Skin epidermis (tissue), 12 donors: ENCODE measurements at regions not wholly inside any gene's neighbourhood (a gene's known extent, or its start where the extent isn't known, plus 50 kb on each side); places are given as distances from the start of the nearest gene placed in this dataset.

Experiments
- H3K27ac ChIP-seq, 21 experiments: fragments of 200-600 bp; sonication (generic) in 11 of 21; one replicate each; pipeline ENCODE4 v1.5.0; 2020; ENCODE audit warnings: mild to moderate bottlenecking in 3 of 21, inconsistent platforms in 2 of 21, moderate library complexity in 2 of 21
- H3K4me3 ChIP-seq, 7 experiments: fragments of 200-600 bp; sonication (generic) in 2 of 7; one replicate each; pipeline ENCODE4 v1.5.0; 2020; ENCODE audit warnings: inconsistent platforms in 2 of 7, mild to moderate bottlenecking in 2 of 7, moderate library complexity in 1 of 7

DNA sequence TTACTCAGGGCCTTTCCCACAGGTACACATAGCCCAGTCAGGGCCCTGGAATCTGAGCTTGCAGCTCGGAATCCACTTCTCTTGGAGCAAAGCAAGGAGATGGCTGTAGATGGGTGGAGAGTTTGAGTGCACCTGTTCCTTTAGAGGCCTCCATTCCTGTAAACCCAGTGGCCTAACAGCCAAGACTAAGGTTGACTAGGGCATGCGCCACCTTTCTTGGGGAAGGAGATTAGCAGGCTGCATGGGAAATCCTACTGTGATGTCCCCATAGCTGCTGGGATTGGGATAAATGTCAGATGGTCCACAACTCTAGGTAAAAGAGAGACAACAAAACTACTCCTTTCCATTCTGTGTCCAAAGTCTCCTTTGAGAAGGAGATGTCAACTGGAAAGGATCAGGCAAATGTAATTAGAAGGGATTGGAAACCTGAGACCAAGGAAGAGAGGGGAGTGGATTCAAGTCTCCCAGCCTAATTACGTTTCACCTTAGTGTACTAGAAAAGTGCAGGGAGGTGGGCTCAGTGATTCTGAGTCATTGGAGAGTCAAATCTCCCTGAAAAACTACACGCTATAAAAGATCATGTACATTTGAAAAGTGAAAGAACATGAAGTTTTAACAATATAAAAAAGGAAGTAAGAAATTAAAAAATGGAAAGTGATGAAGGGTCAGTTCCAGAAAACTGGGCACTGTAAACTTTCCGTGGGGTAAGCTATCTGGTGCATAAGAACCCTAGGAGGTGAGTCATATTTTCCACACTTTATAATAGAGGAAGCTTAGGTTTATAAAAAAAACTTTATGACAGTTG is 104.2 kb downstream of the SEC61B start:
- H3K4me3 ChIP-seq = no peak overlapping the region
- no peak overlapping the region for H3K27ac ChIP-seq

DNA sequence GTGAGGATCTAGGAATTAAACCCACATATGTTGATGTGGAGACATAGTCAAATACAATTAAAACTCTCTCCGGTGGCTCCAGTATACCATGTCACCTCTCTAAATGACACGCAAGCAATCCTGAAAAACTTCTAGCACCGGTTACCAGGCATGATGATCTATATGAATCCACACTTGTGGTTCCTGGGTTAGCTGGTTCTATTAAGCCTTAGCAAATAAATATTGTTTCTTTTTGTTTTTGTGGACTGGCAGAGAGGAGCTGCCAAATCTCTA is 104.8 kb downstream of the SEC61B start:
- no peak overlapping the region for H3K4me3 ChIP-seq

GRCh38 chr9:99327667-99328066 is 105.6 kb downstream of the SEC61B start:
- no peak overlapping the region for H3K4me3 ChIP-seq
- H3K27ac ChIP-seq = peak overlapping the region in 2 of 21 experiments; percentile 57 to 64

More for the DNA sequence above, 104.8 kb downstream of the SEC61B start:
- peak overlapping the region in 1 of 21 experiments; percentile 57 for H3K27ac ChIP-seq

DNA sequence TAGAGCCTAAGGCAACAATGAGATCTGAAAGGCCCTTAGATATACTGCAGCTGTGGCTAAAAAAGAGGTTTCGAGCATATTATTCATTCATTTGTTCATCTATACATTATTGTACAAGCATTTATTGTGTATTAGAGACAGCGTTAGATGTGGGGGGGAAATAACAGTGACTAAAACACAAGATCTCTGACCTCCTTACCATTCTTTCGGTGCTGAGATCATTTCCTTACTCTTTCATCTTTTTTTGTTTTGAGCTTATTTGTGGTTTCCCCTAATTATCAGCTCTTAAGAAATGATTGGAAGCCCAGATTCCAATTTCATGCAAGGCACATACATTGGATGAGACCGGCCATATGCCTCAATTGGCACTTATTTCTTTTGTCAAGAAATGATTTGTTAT is 113.2 kb downstream of the SEC61B start:
- no peak overlapping the region for H3K4me3 ChIP-seq
- H3K27ac ChIP-seq = no peak overlapping the region

DNA sequence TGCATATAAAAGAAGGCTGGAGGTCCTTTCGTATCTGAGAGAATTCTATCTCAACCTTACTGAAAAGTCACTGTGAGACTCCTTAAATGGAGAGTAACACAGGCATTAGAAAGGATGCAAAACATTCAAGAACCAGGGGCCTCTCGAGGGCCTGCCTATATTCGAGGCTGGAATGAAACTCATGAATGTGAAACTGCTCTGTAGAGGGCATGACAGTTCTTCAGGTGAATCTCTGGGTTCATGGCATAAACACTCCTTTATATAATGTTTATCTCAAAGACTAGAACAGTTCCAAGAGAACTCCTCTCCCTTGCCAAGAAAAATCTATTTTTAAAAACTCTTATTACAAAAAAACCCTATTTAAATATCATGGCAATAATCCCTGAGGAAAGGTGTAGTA is 113.9 kb downstream of the SEC61B start:
- Histone ChIP-seq H3K27ac (no peak overlapping the region), H3K4me3 (no peak overlapping the region)

DNA sequence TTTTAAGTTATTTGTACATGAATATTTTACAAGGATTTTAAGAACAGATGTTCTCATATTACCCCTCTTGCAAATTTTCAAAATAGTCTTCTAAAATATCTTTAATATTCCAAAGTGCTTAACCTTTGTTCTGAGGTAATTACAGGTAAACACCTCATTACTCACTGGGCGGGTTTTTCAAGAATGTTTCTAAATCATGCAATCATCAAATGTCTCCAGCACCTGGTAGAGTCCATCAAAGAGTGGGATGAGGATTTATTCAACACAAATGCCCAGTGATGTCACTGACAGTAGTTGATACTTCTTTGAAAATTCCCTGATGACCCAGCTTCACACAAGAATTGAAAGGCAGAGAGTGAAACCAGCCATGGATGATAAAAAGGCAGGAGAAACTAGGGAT is 114.4 kb downstream of the SEC61B start:
- Histone ChIP-seq H3K27ac (no peak overlapping the region), H3K4me3 (no peak overlapping the region)

- Histone ChIP-seq H3K27ac (no peak overlapping the region), H3K4me3 (no peak overlapping the region)
Measured at GRCh38 chr9:99340281-99340680, 118.2 kb downstream of the SEC61B start.

- Histone ChIP-seq H3K4me3 (no peak overlapping the region), H3K27ac (no peak overlapping the region)
Measured at GRCh38 chr9:99341686-99342085, 119.6 kb downstream of the SEC61B start.

DNA sequence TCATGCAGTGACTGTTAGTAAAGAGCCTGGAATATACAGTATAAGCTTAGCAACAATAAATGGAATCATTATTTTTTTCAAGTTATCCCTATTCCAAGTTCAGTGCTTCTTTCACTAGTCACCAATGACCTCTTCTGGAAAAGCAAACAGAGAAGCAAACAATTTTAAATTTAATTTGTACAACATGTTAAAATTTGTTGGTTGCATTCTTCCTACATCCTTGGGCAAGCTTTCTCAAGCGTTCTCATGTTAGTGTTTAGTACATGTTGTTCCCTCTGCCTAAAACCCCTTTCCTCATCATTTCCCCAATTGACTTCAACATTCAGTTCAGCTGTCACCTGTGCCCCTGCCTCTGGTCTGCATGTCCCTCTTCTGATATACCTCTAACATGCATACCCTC is 123.4 kb downstream of the SEC61B start:
- H3K27ac ChIP-seq = peak overlapping the region in 7 of 21 experiments; percentile 10 to 74 (median 46)
- no peak overlapping the region for H3K4me3 ChIP-seq

GRCh38 chr9:99345942-99346341 is 123.9 kb downstream of the SEC61B start:
- H3K27ac ChIP-seq = peak overlapping the region in 6 of 21 experiments; percentile 10 to 74 (median 41)
- no peak overlapping the region for H3K4me3 ChIP-seq

DNA sequence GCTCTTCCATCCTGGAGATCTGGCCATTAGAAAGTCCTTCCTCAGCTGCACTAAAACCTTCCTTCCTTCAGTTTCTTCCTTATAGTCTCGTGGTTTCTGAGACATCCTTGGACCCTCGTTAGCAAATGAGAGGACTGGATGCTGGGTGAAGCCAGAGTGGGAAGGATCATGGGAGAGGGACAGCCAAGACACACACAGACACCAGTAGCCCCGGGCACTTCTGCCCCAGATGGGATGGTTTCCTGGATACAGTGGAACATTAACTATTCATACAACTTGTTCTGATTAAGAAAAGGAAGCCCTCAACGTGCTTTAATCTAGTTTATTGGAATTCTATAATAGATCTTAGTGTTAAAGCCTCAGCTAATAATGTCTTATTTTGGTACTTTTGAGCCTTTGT is 125.5 kb downstream of the SEC61B start:
- no peak overlapping the region for H3K27ac ChIP-seq

DNA sequence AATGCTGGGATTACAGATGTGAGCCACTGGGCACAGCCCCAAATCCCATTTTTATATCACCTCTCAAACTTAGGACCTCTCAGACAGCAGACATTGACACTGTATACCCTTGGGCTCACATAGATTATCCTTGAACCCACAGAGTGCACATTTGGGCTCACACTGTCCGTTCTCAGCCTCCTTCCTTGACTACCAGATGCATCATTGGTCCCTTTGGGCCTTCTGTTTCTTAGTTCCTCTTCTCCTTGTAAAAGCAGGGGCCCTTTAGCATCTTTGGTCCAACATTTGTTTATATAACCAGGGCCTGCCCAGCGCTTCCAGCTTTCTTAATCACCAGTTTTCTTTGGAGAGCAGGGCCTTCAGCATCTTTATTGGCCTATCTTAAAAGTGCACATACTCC is 126.2 kb downstream of the SEC61B start:
- no peak overlapping the region for H3K27ac ChIP-seq
- H3K4me3 ChIP-seq = no peak overlapping the region

More for the DNA sequence above, 125.5 kb downstream of the SEC61B start:
- no peak overlapping the region for H3K4me3 ChIP-seq

GRCh38 chr9:99349870-99350269 is 127.8 kb downstream of the SEC61B start:
- peak overlapping the region in 2 of 21 experiments; percentile 14 to 44 for H3K27ac ChIP-seq
- H3K4me3 ChIP-seq = no peak overlapping the region

GRCh38 chr9:99350461-99350860 is 128.4 kb downstream of the SEC61B start:
- H3K27ac ChIP-seq = peak overlapping the region in 1 of 21 experiments; percentile 17
- H3K4me3 ChIP-seq = no peak overlapping the region

DNA sequence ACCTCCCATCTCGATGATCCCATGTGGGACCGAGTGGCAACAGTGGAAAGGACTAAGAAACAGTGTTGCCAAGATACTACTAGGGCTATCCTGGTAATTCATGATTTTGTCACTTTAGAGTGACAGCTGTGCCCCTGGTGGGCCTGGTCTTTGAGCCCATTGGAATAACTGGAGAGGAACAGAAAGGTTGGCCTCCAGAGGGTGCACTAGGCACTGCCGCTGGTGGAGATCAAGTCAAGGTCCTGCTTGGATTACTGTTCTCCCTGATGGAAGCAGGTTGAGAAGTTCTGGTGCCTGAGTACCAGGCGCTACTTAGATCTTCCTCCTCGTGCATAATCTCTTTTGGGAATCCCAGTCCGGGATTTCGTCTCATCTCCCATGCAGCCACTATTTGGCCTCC is 129.6 kb downstream of the SEC61B start:
- no peak overlapping the region for H3K4me3 ChIP-seq
- peak overlapping the region in 1 of 21 experiments; percentile 42 for H3K27ac ChIP-seq

GRCh38 chr9:99352826-99353225 is 130.7 kb downstream of the SEC61B start:
- H3K4me3 ChIP-seq = no peak overlapping the region

DNA sequence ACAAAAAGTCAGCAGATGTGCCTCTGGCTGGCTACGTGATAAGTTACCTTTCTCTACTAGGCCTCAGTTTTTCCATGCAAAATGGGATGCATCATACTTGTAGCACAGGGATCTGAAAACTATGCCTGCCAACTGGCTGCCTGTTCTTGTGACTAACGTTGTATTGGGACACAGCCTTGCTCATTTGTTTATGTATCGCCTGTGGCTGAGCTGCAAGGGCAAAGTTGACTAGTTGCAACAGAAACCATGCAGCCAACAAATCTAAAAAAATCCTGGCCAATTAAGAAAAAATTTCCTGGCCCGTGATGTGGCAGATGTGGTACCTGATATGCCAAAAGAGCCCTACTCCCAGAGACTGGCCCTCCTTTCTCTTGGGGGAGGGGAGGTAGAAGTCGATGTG is 131.3 kb downstream of the SEC61B start:
- peak overlapping the region in 13 of 21 experiments; percentile 6 to 79 (median 47) for H3K27ac ChIP-seq
- H3K4me3 ChIP-seq = no peak overlapping the region

More at GRCh38 chr9:99352826-99353225, 130.7 kb downstream of the SEC61B start:
- H3K27ac ChIP-seq = peak overlapping the region in 12 of 21 experiments; percentile 4 to 79 (median 52)

DNA sequence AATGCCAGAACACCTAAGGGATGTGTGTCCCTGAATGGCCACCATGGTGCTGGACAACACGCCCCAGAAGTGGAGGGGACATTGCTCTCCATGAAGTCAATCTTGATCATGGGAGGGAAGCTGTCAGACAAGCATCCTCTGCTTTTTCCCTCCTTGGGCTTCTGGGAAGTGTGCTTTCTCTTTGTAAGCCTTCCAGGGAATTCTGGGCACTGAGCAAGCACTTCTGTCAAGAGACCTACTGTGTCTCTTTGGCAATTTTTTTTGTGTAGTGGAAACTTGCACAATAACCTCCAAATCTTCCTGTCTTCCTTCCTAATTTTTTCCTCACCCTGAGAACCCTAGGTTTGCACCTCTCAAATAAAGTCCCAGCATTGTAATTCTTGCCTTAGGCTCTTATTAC is 132.0 kb downstream of the SEC61B start:
- Histone ChIP-seq H3K4me3 (no peak overlapping the region), H3K27ac (peak overlapping the region in 11 of 21 experiments; percentile 21 to 73 (median 45))

GRCh38 chr9:99356512-99356971 is 134.5 kb downstream of the SEC61B start:
- Histone ChIP-seq H3K4me3 (no peak overlapping the region), H3K27ac (peak overlapping the region in 11 of 21 experiments; percentile 2 to 71 (median 31))

DNA sequence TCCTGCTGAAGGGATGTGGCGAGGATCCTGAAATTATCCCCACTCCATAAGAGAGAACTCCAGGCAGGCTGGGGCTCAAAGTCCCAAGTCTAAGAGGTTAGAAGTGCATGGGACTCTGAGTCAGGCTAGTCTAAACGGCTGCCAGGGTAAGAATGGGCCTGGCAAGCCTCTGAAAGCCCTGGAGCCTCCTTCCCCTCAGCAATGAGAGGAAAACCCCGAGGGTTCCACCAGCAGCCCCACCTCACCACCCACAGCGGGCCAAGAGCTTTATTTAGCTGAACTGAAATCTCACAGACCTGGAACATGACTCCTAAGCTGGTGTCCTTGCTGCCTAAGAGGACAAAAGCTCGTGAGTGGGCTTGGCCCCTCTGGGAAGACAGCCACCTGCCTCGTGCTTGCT is 135.5 kb downstream of the SEC61B start:
- Histone ChIP-seq H3K27ac (peak overlapping the region in 7 of 21 experiments; percentile 14 to 69 (median 47)), H3K4me3 (no peak overlapping the region)

- H3K4me3 ChIP-seq = no peak overlapping the region
- H3K27ac ChIP-seq = no peak overlapping the region
Measured at GRCh38 chr9:99358668-99359067, 136.6 kb downstream of the SEC61B start.

DNA sequence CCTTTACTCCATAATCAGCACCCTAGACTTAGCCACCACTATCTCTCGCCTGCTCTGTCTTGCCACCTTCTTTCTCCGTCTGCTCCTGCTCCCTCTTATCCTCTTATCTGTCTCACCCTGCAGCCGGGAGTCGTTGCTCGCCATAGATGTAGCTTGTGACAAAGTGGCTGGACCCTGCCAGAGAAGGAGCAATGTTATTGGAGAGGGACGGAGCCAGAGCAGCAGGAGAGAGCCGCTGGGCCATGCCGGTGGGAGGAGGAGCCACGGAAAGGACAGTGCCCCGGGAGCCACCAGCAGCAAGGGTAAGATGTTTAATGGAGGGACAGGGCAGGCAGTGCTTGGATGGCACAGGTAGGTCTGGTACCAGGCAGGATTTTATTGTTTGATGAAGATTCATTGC is 137.3 kb downstream of the SEC61B start:
- H3K27ac ChIP-seq = no peak overlapping the region
- H3K4me3 ChIP-seq = no peak overlapping the region
